ENCODE measurements at regions not wholly inside any gene's neighbourhood (a gene's known extent, or its start where the extent isn't known, plus 50 kb on each side); places are given as distances from the start of the nearest gene placed in this dataset.

- TF ChIP-seq EZH2phosphoT487 (IDR thresholded peaks at IDR 0.05; ENCODE audit: insufficient read depth, low read depth) (no peak), EZH2 (IDR thresholded peaks at IDR 0.05; ENCODE audit: insufficient read depth, poor library complexity, severe bottlenecking) (no peak)
Observed at GRCh38 chr15:96466389-96466947, 136.0 kb downstream of the NR2F2 start.

Measured in GM23248 (cell line).